ENCODE measurements at regions not wholly inside any gene's neighbourhood (a gene's known extent, or its start where the extent isn't known, plus 50 kb on each side); places are given as distances from the start of the nearest gene placed in this dataset.
A peak's percentile ranks its signal among the peaks of the same experiment; 100 is the strongest.
"Not testable (repeated sequence)": the region's sequence is repeated elsewhere in the genome, so short reads cannot be mapped to it uniquely, and the experiment has no call there.

DNA sequence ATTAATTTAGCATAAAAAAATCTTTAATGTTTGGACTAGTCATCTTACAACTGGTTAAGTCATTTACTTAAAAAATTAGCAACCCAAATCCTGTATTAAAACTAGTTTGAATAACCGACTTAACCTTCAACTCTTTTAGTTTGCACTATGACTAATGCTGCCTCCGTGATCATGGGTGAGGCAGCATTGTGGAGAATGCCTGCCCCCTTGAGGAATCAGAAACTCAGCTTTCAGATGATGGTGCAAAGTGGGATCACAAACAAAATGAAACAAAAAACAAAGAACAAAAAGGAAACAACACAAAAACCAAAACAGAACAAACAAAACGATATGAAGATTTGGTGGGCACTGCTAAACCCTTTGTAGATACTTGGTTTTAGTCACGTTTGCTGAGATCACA, 127.0 kb upstream of the PALM2AKAP2 start:
- peak; percentile 59 for DNase-seq
- H3K9me3 ChIP-seq (ENCODE audit: control insufficient read depth, low read length) = no peaks in the 10 kb centered on the region
- TF ChIP-seq, protein P1, sequence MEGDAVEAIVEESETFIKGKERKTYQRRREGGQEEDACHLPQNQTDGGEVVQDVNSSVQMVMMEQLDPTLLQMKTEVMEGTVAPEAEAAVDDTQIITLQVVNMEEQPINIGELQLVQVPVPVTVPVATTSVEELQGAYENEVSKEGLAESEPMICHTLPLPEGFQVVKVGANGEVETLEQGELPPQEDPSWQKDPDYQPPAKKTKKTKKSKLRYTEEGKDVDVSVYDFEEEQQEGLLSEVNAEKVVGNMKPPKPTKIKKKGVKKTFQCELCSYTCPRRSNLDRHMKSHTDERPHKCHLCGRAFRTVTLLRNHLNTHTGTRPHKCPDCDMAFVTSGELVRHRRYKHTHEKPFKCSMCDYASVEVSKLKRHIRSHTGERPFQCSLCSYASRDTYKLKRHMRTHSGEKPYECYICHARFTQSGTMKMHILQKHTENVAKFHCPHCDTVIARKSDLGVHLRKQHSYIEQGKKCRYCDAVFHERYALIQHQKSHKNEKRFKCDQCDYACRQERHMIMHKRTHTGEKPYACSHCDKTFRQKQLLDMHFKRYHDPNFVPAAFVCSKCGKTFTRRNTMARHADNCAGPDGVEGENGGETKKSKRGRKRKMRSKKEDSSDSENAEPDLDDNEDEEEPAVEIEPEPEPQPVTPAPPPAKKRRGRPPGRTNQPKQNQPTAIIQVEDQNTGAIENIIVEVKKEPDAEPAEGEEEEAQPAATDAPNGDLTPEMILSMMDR (conservative IDR thresholded peaks at IDR 0.05) = peak; percentile 75
- Mint-ChIP-seq H3K36me3 (ENCODE audit: low read depth) (no peaks in the 10 kb centered on the region), H3K4me1 (no peaks in the 10 kb centered on the region), H3K27ac (no peak overlapping the region), H3K9me3 (no peaks in the 10 kb centered on the region), H3K27me3 (ENCODE audit: insufficient read depth) (peaks cover 21% of the 10 kb centered on the region), H3K4me3 (no peak overlapping the region)
- no peak overlapping the region for H3K4me3 ChIP-seq (ENCODE audit: low read length)
- no peak overlapping the region for H3K9ac ChIP-seq (ENCODE audit: extremely low read depth, low read length, poor library complexity, severe bottlenecking)
- H3K27ac ChIP-seq (ENCODE audit: low read depth, low read length) = no peak overlapping the region
- H3K36me3 ChIP-seq (ENCODE audit: control insufficient read depth, insufficient read depth, low read length) = no peaks in the 10 kb centered on the region
- H3K27me3 ChIP-seq (ENCODE audit: control insufficient read depth, insufficient read depth, low read length, poor library complexity, severe bottlenecking) = no peaks in the 10 kb centered on the region
- WGBS, 2 experiments (ENCODE audit: insufficient coverage in 1 of 2, insufficient read length in 1 of 2) = 46 to 47% methylated on average over 3 to 4 of the region's 4 CpGs
- no peaks in the 10 kb centered on the region for H3K4me1 ChIP-seq (ENCODE audit: control insufficient read depth, insufficient read depth, low read length)

- Mint-ChIP-seq H3K4me3 (no peak overlapping the region), H3K4me1 (no peaks in the 10 kb centered on the region), H3K9me3 (no peaks in the 10 kb centered on the region), H3K36me3 (ENCODE audit: low read depth) (no peaks in the 10 kb centered on the region), H3K27me3 (ENCODE audit: insufficient read depth) (peaks cover 17% of the 10 kb centered on the region), H3K27ac (no peak overlapping the region)
- TF ChIP-seq, protein P1 (conservative IDR thresholded peaks at IDR 0.05) = no peak
- Histone ChIP-seq H3K4me3 (ENCODE audit: low read length) (no peak overlapping the region), H3K9ac (ENCODE audit: extremely low read depth, low read length, poor library complexity, severe bottlenecking) (no peak overlapping the region), H3K27me3 (ENCODE audit: control insufficient read depth, insufficient read depth, low read length, poor library complexity, severe bottlenecking) (no peaks in the 10 kb centered on the region), H3K27ac (ENCODE audit: low read depth, low read length) (no peak overlapping the region), H3K4me1 (ENCODE audit: control insufficient read depth, insufficient read depth, low read length) (no peaks in the 10 kb centered on the region), H3K9me3 (ENCODE audit: control insufficient read depth, low read length) (no peaks in the 10 kb centered on the region), H3K36me3 (ENCODE audit: control insufficient read depth, insufficient read depth, low read length) (no peaks in the 10 kb centered on the region)
- WGBS, 2 experiments (ENCODE audit: insufficient coverage in 1 of 2, insufficient read length in 1 of 2) = 83% methylated on average over 2 of the region's 2 CpGs; no CpG with 5 or more reads in 1 of the 2 experiments
- no peak for DNase-seq
These were observed 126.5 kb upstream of the PALM2AKAP2 start for GRCh38 chr9:109653470-109653869.

- not testable (repeated sequence) for H3K4me3 ChIP-seq (ENCODE audit: low read length); H3K9me3 ChIP-seq (ENCODE audit: control insufficient read depth, low read length); H3K4me1 Mint-ChIP-seq; H3K4me1 ChIP-seq (ENCODE audit: control insufficient read depth, insufficient read depth, low read length); H3K27ac Mint-ChIP-seq; H3K9ac ChIP-seq (ENCODE audit: extremely low read depth, low read length, poor library complexity, severe bottlenecking); DNase-seq; H3K36me3 ChIP-seq (ENCODE audit: control insufficient read depth, insufficient read depth, low read length); H3K4me3 Mint-ChIP-seq; H3K36me3 Mint-ChIP-seq (ENCODE audit: low read depth); H3K27me3 ChIP-seq (ENCODE audit: control insufficient read depth, insufficient read depth, low read length, poor library complexity, severe bottlenecking); H3K27ac ChIP-seq (ENCODE audit: low read depth, low read length)
- Mint-ChIP-seq H3K27me3 (ENCODE audit: insufficient read depth) (peaks cover 16% of the 10 kb centered on the region), H3K9me3 (peaks cover 39% of the 10 kb centered on the region)
- WGBS, 2 experiments (ENCODE audit: insufficient coverage in 1 of 2, insufficient read length in 1 of 2) = 91 to 98% methylated on average over 4 of the region's 4 CpGs
These were observed 116.0 kb upstream of the PALM2AKAP2 start for GRCh38 chr9:109663978-109664377.

DNA sequence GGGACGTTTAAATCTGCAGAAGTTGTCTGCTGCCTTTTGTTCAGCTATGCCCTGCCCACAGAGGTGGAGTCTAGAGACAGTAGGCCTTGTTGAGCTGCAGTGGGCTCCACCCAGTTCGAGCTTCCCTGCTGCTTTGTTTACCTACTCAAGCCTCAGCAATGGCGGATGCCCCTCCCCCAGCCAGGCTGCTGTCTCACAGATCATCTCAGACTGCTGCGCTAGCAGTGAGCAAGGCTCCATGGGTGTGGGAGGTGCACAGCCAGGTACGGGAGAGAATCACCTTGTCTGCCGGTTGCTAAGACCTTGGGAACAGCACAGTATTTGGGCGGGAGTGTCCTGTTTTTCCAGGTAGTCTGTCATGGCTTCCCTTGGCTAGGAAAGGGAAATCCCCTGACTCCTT, 114.3 kb upstream of the PALM2AKAP2 start:
- H3K27me3 ChIP-seq (ENCODE audit: control insufficient read depth, insufficient read depth, low read length, poor library complexity, severe bottlenecking); H3K9me3 ChIP-seq (ENCODE audit: control insufficient read depth, low read length); H3K36me3 ChIP-seq (ENCODE audit: control insufficient read depth, insufficient read depth, low read length); H3K9ac ChIP-seq (ENCODE audit: extremely low read depth, low read length, poor library complexity, severe bottlenecking); H3K4me3 ChIP-seq (ENCODE audit: low read length); H3K4me1 ChIP-seq (ENCODE audit: control insufficient read depth, insufficient read depth, low read length); H3K4me1 Mint-ChIP-seq; H3K4me3 Mint-ChIP-seq; H3K36me3 Mint-ChIP-seq (ENCODE audit: low read depth); H3K27ac ChIP-seq (ENCODE audit: low read depth, low read length): not testable (repeated sequence)
- peaks cover 34% of the 10 kb centered on the region for H3K9me3 Mint-ChIP-seq
- DNase-seq = peak; percentile 81
- H3K27me3 Mint-ChIP-seq (ENCODE audit: insufficient read depth) = peaks cover 16% of the 10 kb centered on the region
- peak overlapping the region; percentile 72 for H3K27ac Mint-ChIP-seq
- 69 to 73% methylated on average over 5 to 7 of the region's 7 CpGs for WGBS, 2 experiments (ENCODE audit: insufficient coverage in 1 of 2, insufficient read length in 1 of 2)
